Coronary artery (tissue), 2 donors: ENCODE measurements at regions not wholly inside any gene's neighbourhood (a gene's known extent, or its start where the extent isn't known, plus 50 kb on each side); places are given as distances from the start of the nearest gene placed in this dataset.

Experiments
- DNase-seq: peaks from one replicate; pipeline ENCODE4 v3.0.0-alpha.2; 2017; ENCODE audit warnings: low spot score
- H3K27ac ChIP-seq, 2 donors: fragments of 200-600 bp; sonication (generic); one replicate each; pipeline ENCODE4 v1.5.1; 2016 to 2019
- H3K4me3 ChIP-seq: fragments of 200-600 bp; sonication (generic); 2 replicates; pipeline ENCODE4 v1.5.1; 2016; ENCODE audit warnings: mild to moderate bottlenecking, moderate library complexity
- TF ChIP-seq, protein P1 (sequence below): fragments of 200-600 bp; sonication (generic); IDR thresholded peaks from one replicate; pipeline ENCODE4 v1.5.1; 2019; ENCODE audit warnings: antibody characterized with exemption

GRCh38 chr6:67634199-67634598 lies 1000.9 kb upstream of the ADGRB3 start:
- no peak for DNase-seq
- no peak overlapping the region for H3K27ac ChIP-seq
- TF ChIP-seq, protein P1, sequence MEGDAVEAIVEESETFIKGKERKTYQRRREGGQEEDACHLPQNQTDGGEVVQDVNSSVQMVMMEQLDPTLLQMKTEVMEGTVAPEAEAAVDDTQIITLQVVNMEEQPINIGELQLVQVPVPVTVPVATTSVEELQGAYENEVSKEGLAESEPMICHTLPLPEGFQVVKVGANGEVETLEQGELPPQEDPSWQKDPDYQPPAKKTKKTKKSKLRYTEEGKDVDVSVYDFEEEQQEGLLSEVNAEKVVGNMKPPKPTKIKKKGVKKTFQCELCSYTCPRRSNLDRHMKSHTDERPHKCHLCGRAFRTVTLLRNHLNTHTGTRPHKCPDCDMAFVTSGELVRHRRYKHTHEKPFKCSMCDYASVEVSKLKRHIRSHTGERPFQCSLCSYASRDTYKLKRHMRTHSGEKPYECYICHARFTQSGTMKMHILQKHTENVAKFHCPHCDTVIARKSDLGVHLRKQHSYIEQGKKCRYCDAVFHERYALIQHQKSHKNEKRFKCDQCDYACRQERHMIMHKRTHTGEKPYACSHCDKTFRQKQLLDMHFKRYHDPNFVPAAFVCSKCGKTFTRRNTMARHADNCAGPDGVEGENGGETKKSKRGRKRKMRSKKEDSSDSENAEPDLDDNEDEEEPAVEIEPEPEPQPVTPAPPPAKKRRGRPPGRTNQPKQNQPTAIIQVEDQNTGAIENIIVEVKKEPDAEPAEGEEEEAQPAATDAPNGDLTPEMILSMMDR = no peak
- H3K4me3 ChIP-seq = no peak overlapping the region

DNA sequence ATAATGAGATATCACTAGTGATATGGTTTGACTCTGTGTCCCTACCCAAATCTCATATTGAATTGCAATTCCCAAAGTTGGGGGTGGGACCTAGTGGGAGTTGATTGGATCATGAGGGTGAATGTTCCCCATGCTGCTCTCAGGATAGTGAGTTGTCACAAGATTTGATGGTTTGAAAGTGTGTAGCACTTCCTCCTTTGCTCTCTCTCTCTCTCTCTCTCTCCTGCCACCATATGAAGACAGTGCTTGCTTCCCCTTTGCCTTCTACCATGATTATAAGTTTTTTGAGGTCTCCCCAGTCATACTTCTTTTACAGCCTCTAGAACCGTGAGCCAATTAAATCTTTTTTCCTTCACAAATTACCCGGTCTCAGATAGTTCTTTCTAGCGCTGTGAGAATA lies 1002.0 kb upstream of the ADGRB3 start:
- Histone ChIP-seq H3K27ac (no peak overlapping the region), H3K4me3 (no peak overlapping the region)
- DNase-seq = no peak
- TF ChIP-seq, protein P1 = no peak

- H3K27ac ChIP-seq = no peak overlapping the region
- no peak for DNase-seq
Measured at GRCh38 chr6:67630146-67630545, 1004.9 kb upstream of the ADGRB3 start.

DNA sequence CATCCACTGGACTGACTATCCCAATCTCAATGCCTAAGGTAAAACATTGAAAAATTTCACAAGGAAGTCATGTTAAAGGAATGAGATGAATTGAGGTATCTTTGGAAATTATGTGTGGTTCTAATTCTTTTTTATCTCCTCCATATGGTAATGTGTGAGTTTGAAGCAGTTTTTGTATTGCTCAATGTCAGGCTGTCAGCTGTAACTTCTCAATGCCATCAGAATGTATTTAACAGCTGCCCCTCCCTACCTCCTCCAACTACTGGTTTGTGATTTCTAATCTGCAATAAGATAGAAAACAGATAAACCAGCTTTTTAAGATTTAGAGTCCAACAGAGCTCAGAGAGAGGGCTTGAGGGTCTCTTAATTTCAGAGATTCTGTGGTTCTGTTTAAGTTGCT lies 1005.8 kb upstream of the ADGRB3 start:
- DNase-seq = no peak
- Histone ChIP-seq H3K4me3 (no peak overlapping the region), H3K27ac (no peak overlapping the region)
- TF ChIP-seq, protein P1 = no peak

More at GRCh38 chr6:67630146-67630545, 1004.9 kb upstream of the ADGRB3 start:
- no peak overlapping the region for H3K4me3 ChIP-seq
- TF ChIP-seq, protein P1 = no peak

GRCh38 chr6:67615796-67616195 lies 1019.3 kb upstream of the ADGRB3 start:
- Histone ChIP-seq H3K27ac (no peak overlapping the region), H3K4me3 (no peak overlapping the region)
- TF ChIP-seq, protein P1 = no peak
- DNase-seq = no peak

- Histone ChIP-seq H3K4me3 (no peak overlapping the region), H3K27ac (no peak overlapping the region)
- no peak for DNase-seq
- TF ChIP-seq, protein P1 = no peak
Measured at GRCh38 chr6:67608099-67608749, 1026.9 kb upstream of the ADGRB3 start.
